A549 (cell line): ENCODE measurements at regions not wholly inside any gene's neighbourhood (a gene's known extent, or its start where the extent isn't known, plus 50 kb on each side); places are given as distances from the start of the nearest gene placed in this dataset.
A peak's percentile ranks its signal among the peaks of the same experiment; 100 is the strongest.

ENCODE experiments used
- ATAC-seq, 2 experiments: fragments of 200-7000 bp in 1 of 2; fragments of >200 bp in 1 of 2; cut with Nextera tagmentation in 1 of 2; cut with Tn5 transposase in 1 of 2; 3 replicates each; pipeline versions ENCODE4 v1.8.0 to v1.9.1; 2018 to 2020; ENCODE audit warnings: mild to moderate bottlenecking in 1 of 2, moderate library complexity in 1 of 2
- CTCF ChIA-PET: fragments of 300-600 bp; sonication (Branson Sonifier 250); formaldehyde crosslinking; extraction: SDS; loops from one replicate; lab custom pipeline; 2021; ENCODE audit warnings: antibody characterized with exemption, inconsistent platforms; lab: Yijun Ruan, JAX
- POLR2A ChIA-PET: fragments of 350-600 bp; formaldehyde crosslinking; extraction: SDS; loops from one replicate; lab custom pipeline; 2021; ENCODE audit warnings: antibody characterized with exemption, inconsistent platforms; lab: Yijun Ruan, JAX
- DNase-seq, 2 experiments: peaks; one replicate each; pipeline versions ENCODE4 v3.0.0 to v3.0.0-alpha.2; 2011 to 2016; ENCODE audit warnings: low read depth in 1 of 2, low spot score in 1 of 2
- FAIRE-seq: peaks from 2 replicates; lab custom pipeline; 2011; peaks lifted over from hg19 to GRCh38; lab: Jason Lieb, UNC
- H3K27ac ChIP-seq, 2 experiments: fragments of >200 bp; sonication (Bioruptor Twin); formaldehyde crosslinking; 3 replicates each; pipeline ENCODE4 v1.5.1; 2016 to 2017
- H3K4me1 ChIP-seq: fragments of >200 bp; sonication (Bioruptor Twin); formaldehyde crosslinking; 3 replicates; pipeline ENCODE4 v1.6.1; 2016
- H3K4me2 ChIP-seq: fragments of >200 bp; sonication (Bioruptor Twin); formaldehyde crosslinking; 3 replicates; pipeline ENCODE4 v1.6.1; 2016
- H3K4me3 ChIP-seq: fragments of >200 bp; sonication (Bioruptor Twin); formaldehyde crosslinking; 3 replicates; pipeline ENCODE4 v1.5.1; 2016
- H3K9me3 ChIP-seq: fragments of >200 bp; sonication (Bioruptor Twin); formaldehyde crosslinking; 3 replicates; pipeline ENCODE4 v1.6.1; 2016
- BCL3 ChIP-seq: fragments of >200 bp; sonication (Bioruptor Twin); formaldehyde crosslinking; IDR thresholded peaks from 3 replicates; pipeline ENCODE4 v1.6.1; 2016
- CBX2 ChIP-seq: fragments of 200-600 bp; sonication (generic); IDR thresholded peaks from 2 replicates; pipeline ENCODE4 v1.6.1; 2016; ENCODE audit warnings: low read depth, mild to moderate bottlenecking, borderline replicate concordance
- CEBPB ChIP-seq, 2 experiments: fragments of >200 bp in 1 of 2; sonication (Bioruptor Twin) in 1 of 2; formaldehyde crosslinking in 1 of 2; IDR thresholded peaks; 2 replicates each; pipeline ENCODE4 v1.6.1; 2012 to 2016
- CHD2 ChIP-seq: fragments of 150-350 bp; IDR thresholded peaks from 2 replicates; pipeline ENCODE4 v1.6.1; 2014; ENCODE audit warnings: low read length; ENCODE audit not compliant: partially characterized antibody
- CTCF ChIP-seq: fragments of >200 bp; sonication (Bioruptor Twin); formaldehyde crosslinking; IDR thresholded peaks from 3 replicates; pipeline ENCODE4 v1.5.1; 2016
- E2F6 ChIP-seq: IDR thresholded peaks from 2 replicates; pipeline ENCODE4 v1.6.1; 2012; ENCODE audit warnings: low read depth, borderline replicate concordance
- EHF ChIP-seq: fragments of 250-450 bp; sonication (Bioruptor Pico); IDR thresholded peaks from 2 replicates; pipeline ENCODE4 v1.5.0; 2020; ENCODE audit warnings: mild to moderate bottlenecking
- ELK1 ChIP-seq: fragments of 150-350 bp; IDR thresholded peaks from 2 replicates; pipeline ENCODE4 v1.6.1; 2014; ENCODE audit warnings: low read depth, mild to moderate bottlenecking, low read length
- EP300 ChIP-seq, 2 experiments: fragments of >200 bp; sonication (Bioruptor Twin); formaldehyde crosslinking; IDR thresholded peaks; 2 replicates in 1 of 2; 3 replicates in 1 of 2; pipeline ENCODE4 v1.6.1; 2016 to 2017
- FOXS1 ChIP-seq: fragments of 250-450 bp; sonication (Bioruptor Pico); IDR thresholded peaks from 2 replicates; pipeline ENCODE4 v1.5.0; 2020; ENCODE audit warnings: mild to moderate bottlenecking, moderate library complexity
- HOXA7 ChIP-seq: fragments of 250-450 bp; sonication (Bioruptor Pico); IDR thresholded peaks from 2 replicates; pipeline ENCODE4 v1.5.0; 2020; ENCODE audit warnings: mild to moderate bottlenecking, moderate library complexity
- HOXB13 ChIP-seq: fragments of 250-450 bp; sonication (Bioruptor Pico); IDR thresholded peaks from 2 replicates; pipeline ENCODE4 v1.5.0; 2020; ENCODE audit warnings: low read depth, mild to moderate bottlenecking, moderate library complexity
- JUNB ChIP-seq: fragments of >200 bp; sonication (Bioruptor Twin); formaldehyde crosslinking; IDR thresholded peaks from 2 replicates; pipeline ENCODE4 v1.6.1; 2016
- KDM1A ChIP-seq: fragments of 200-600 bp; sonication (generic); IDR thresholded peaks from 2 replicates; pipeline ENCODE4 v1.6.1; 2016; ENCODE audit warnings: low read depth, mild to moderate bottlenecking
- MAX ChIP-seq: IDR thresholded peaks from 2 replicates; pipeline ENCODE4 v1.6.1; 2012
- PBX3 ChIP-seq: IDR thresholded peaks from 2 replicates; pipeline ENCODE4 v1.6.1; 2012
- PHF8 ChIP-seq: fragments of 200-600 bp; sonication (generic); IDR thresholded peaks from 2 replicates; pipeline ENCODE4 v1.6.1; 2016; ENCODE audit warnings: low read depth, mild to moderate bottlenecking, antibody characterized with exemption, moderate library complexity, borderline replicate concordance
- POLR2AphosphoS2 ChIP-seq: conservative IDR thresholded peaks from 2 replicates; pipeline ENCODE4 v1.6.1; 2012; ENCODE audit warnings: low read length, improper control_type of control experiment, inconsistent platforms
- RARB ChIP-seq: fragments of 250-450 bp; sonication (Bioruptor Pico); IDR thresholded peaks from 2 replicates; pipeline ENCODE4 v1.8.0; 2021; ENCODE audit warnings: mild to moderate bottlenecking, moderate library complexity
- RNF2 ChIP-seq: fragments of 200-600 bp; sonication (generic); IDR thresholded peaks from 2 replicates; pipeline ENCODE4 v1.6.1; 2016; ENCODE audit warnings: low read depth, mild to moderate bottlenecking, antibody characterized with exemption, moderate library complexity, borderline replicate concordance
- SREBF2 ChIP-seq: fragments of 450-650 bp; IDR thresholded peaks from 2 replicates; pipeline ENCODE4 v1.6.1; 2014; ENCODE audit warnings: mild to moderate bottlenecking, moderate library complexity
- TFCP2L1 ChIP-seq: fragments of 250-450 bp; sonication (Bioruptor Pico); IDR thresholded peaks from 2 replicates; pipeline ENCODE4 v1.5.0; 2021; ENCODE audit warnings: mild to moderate bottlenecking
- TP53 ChIP-seq: fragments of 250-450 bp; sonication (Bioruptor Pico); IDR thresholded peaks from 2 replicates; pipeline ENCODE4 v1.5.0; 2021; ENCODE audit warnings: mild to moderate bottlenecking, moderate library complexity
- ZC3H11A ChIP-seq: fragments of 450-650 bp; IDR thresholded peaks from 2 replicates; pipeline ENCODE4 v1.6.1; 2014; ENCODE audit warnings: antibody characterized with exemption, mild to moderate bottlenecking
- ZFP36 ChIP-seq: fragments of 450-650 bp; IDR thresholded peaks from 2 replicates; pipeline ENCODE4 v1.6.1; 2014; ENCODE audit warnings: borderline replicate concordance; ENCODE audit not compliant: partially characterized antibody
- WGBS: methylation state at CpG from one replicate; pipeline ENCODE4 v1.1.6; 2017; ENCODE audit errors: missing lambda C conversion rate; 5-methylcytosine and 5-hydroxymethylcytosine counted together

- no peak for TF ChIP-seq CEBPB (IDR thresholded peaks at IDR 0.05)
Measured at GRCh38 chr11:28939381-28939780, 831.2 kb downstream of the METTL15 start (continued).

- no peaks in the 10 kb centered on the region for H3K4me1 ChIP-seq
- WGBS, result 100% methylated on average over 1 of the region's 1 CpG
- ChIA-PET POLR2A (no interaction called here), CTCF (no interaction called here)
- no peak overlapping the region for H3K4me3 ChIP-seq
- no peak for DNase-seq
- no peak for ATAC-seq
- no peak for TF ChIP-seq BCL3
- TF ChIP-seq KDM1A, result no peak
- TF ChIP-seq SREBF2, result no peak
- TF ChIP-seq TFCP2L1, result no peak
- no peak for TF ChIP-seq JUNB
- TF ChIP-seq RARB (CRISPR knock-in tag), result no peak
- no peak for TF ChIP-seq MAX
- no peak for TF ChIP-seq HOXA7
- no peak for TF ChIP-seq CBX2
- no peak for TF ChIP-seq HOXB13 (CRISPR knock-in tag)
- no peak for TF ChIP-seq TP53
- TF ChIP-seq POLR2AphosphoS2, result no peak
- no peak for TF ChIP-seq ZC3H11A
- TF ChIP-seq PBX3, result no peak
- no peak for TF ChIP-seq EP300 (IDR thresholded peaks at IDR 0.05)
- TF ChIP-seq RNF2, result no peak
- no peak for TF ChIP-seq ELK1
- TF ChIP-seq CHD2, result no peak
- TF ChIP-seq CTCF, result no peak
- TF ChIP-seq E2F6, result no peak
- FAIRE-seq, result no peak
- 0 out of 6 replicates have a peak overlapping the region, but pooled peaks of 1 of the 2 experiments have one; percentile 15 for H3K27ac ChIP-seq
- no peaks in the 10 kb centered on the region for H3K9me3 ChIP-seq
- H3K4me2 ChIP-seq, result no peak overlapping the region
Measured at GRCh38 chr11:28938091-28938490, 829.9 kb downstream of the METTL15 start.

GRCh38 chr11:28932940-28933339 lies 824.8 kb downstream of the METTL15 start:
- DNase-seq (no peak), FAIRE-seq (no peak), ATAC-seq (no peak)
- Histone ChIP-seq H3K27ac (no peak overlapping the region), H3K9me3 (peaks cover 9% of the 10 kb centered on the region), H3K4me1 (no peaks in the 10 kb centered on the region), H3K4me3 (no peak overlapping the region), H3K4me2 (no peak overlapping the region)
- ChIA-PET CTCF (interaction anchor here (1.1 kb wide), 1 partner anchor 9 kb away, joined by 3 read pairs; no protein-coding TSS in a partner anchor), POLR2A (no interaction called here)
- TF ChIP-seq EHF (CRISPR knock-in tag), result no peak
- no peak for TF ChIP-seq SREBF2
- TF ChIP-seq ZFP36, result no peak
- TF ChIP-seq E2F6, result no peak
- TF ChIP-seq PHF8, result no peak
- TF ChIP-seq FOXS1 (CRISPR knock-in tag), result no peak
- WGBS, result 90% methylated on average over 4 of the region's 4 CpGs
